ENCODE measurements at regions not wholly inside any gene's neighbourhood (a gene's known extent, or its start where the extent isn't known, plus 50 kb on each side); places are given as distances from the start of the nearest gene placed in this dataset.

GRCh38 chr16:22677024-22677830 lies 136.7 kb upstream of the HS3ST2 start:
- Mint-ChIP-seq H3K4me3 (no peak overlapping the region), H3K36me3 (ENCODE audit: insufficient read depth) (no peaks in the 10 kb centered on the region), H3K4me1 (no peaks in the 10 kb centered on the region), H3K27me3 (peaks cover 8% of the 10 kb centered on the region), H3K27ac (ENCODE audit: low read depth) (no peak overlapping the region), H3K9me3 (no peaks in the 10 kb centered on the region)
- DNase-seq (ENCODE audit: low spot score in 2 of 2) = no peak
- ATAC-seq (replicated peaks; ENCODE audit: extremely low read depth, poor library complexity, severe bottlenecking) = no peak

GRCh38 chr16:22678311-22678710 lies 135.7 kb upstream of the HS3ST2 start:
- no peak overlapping the region for H3K27ac Mint-ChIP-seq (ENCODE audit: low read depth)
- no peaks in the 10 kb centered on the region for H3K36me3 Mint-ChIP-seq (ENCODE audit: insufficient read depth)
- no peaks in the 10 kb centered on the region for H3K4me1 Mint-ChIP-seq
- H3K27me3 Mint-ChIP-seq = peaks cover 15% of the 10 kb centered on the region
- ATAC-seq (replicated peaks; ENCODE audit: extremely low read depth, poor library complexity, severe bottlenecking) (no peak), DNase-seq (ENCODE audit: low spot score in 2 of 2) (no peak)
- no peaks in the 10 kb centered on the region for H3K9me3 Mint-ChIP-seq
- H3K4me3 Mint-ChIP-seq = no peak overlapping the region

GRCh38 chr16:22681554-22682291 lies 132.2 kb upstream of the HS3ST2 start:
- DNase-seq (ENCODE audit: low spot score in 2 of 2) (no peak), ATAC-seq (replicated peaks; ENCODE audit: extremely low read depth, poor library complexity, severe bottlenecking) (no peak)
- H3K9me3 Mint-ChIP-seq = no peaks in the 10 kb centered on the region
- H3K27me3 Mint-ChIP-seq = peaks cover 15% of the 10 kb centered on the region
- no peaks in the 10 kb centered on the region for H3K36me3 Mint-ChIP-seq (ENCODE audit: insufficient read depth)
- H3K27ac Mint-ChIP-seq (ENCODE audit: low read depth) = no peak overlapping the region
- no peak overlapping the region for H3K4me3 Mint-ChIP-seq
- H3K4me1 Mint-ChIP-seq = peaks cover 6% of the 10 kb centered on the region

- ATAC-seq (replicated peaks; ENCODE audit: extremely low read depth, poor library complexity, severe bottlenecking) (no peak), DNase-seq (ENCODE audit: low spot score in 2 of 2) (no peak)
- Mint-ChIP-seq H3K4me1 (peaks cover 6% of the 10 kb centered on the region), H3K27me3 (peaks cover 15% of the 10 kb centered on the region), H3K9me3 (no peaks in the 10 kb centered on the region), H3K36me3 (ENCODE audit: insufficient read depth) (no peaks in the 10 kb centered on the region), H3K27ac (ENCODE audit: low read depth) (no peak overlapping the region), H3K4me3 (no peak overlapping the region)
Measured at GRCh38 chr16:22683258-22683657, 130.7 kb upstream of the HS3ST2 start.

GRCh38 chr16:22683730-22684573 lies 130.0 kb upstream of the HS3ST2 start:
- DNase-seq (ENCODE audit: low spot score in 2 of 2) = no peak
- H3K27me3 Mint-ChIP-seq = peaks cover 15% of the 10 kb centered on the region
- ATAC-seq (replicated peaks; ENCODE audit: extremely low read depth, poor library complexity, severe bottlenecking) = no peak
- no peak overlapping the region for H3K27ac Mint-ChIP-seq (ENCODE audit: low read depth)
- no peak overlapping the region for H3K4me3 Mint-ChIP-seq
- H3K36me3 Mint-ChIP-seq (ENCODE audit: insufficient read depth) = no peaks in the 10 kb centered on the region
- H3K4me1 Mint-ChIP-seq = peaks cover 6% of the 10 kb centered on the region
- H3K9me3 Mint-ChIP-seq = no peaks in the 10 kb centered on the region

GRCh38 chr16:22684574-22685458 lies 129.1 kb upstream of the HS3ST2 start:
- no peak overlapping the region for H3K4me3 Mint-ChIP-seq
- H3K27ac Mint-ChIP-seq (ENCODE audit: low read depth) = no peak overlapping the region
- H3K9me3 Mint-ChIP-seq = no peaks in the 10 kb centered on the region
- ATAC-seq (replicated peaks; ENCODE audit: extremely low read depth, poor library complexity, severe bottlenecking) (no peak), DNase-seq (ENCODE audit: low spot score in 2 of 2) (no peak)
- peaks cover 15% of the 10 kb centered on the region for H3K27me3 Mint-ChIP-seq
- H3K4me1 Mint-ChIP-seq = peaks cover 6% of the 10 kb centered on the region
- H3K36me3 Mint-ChIP-seq (ENCODE audit: insufficient read depth) = no peaks in the 10 kb centered on the region

- ATAC-seq (replicated peaks; ENCODE audit: extremely low read depth, poor library complexity, severe bottlenecking) (no peak), DNase-seq (ENCODE audit: low spot score in 2 of 2) (no peak)
- no peak overlapping the region for H3K4me3 Mint-ChIP-seq
- no peak overlapping the region for H3K27ac Mint-ChIP-seq (ENCODE audit: low read depth)
- H3K27me3 Mint-ChIP-seq = peaks cover 15% of the 10 kb centered on the region
- H3K9me3 Mint-ChIP-seq = no peaks in the 10 kb centered on the region
- peaks cover 6% of the 10 kb centered on the region for H3K4me1 Mint-ChIP-seq
- H3K36me3 Mint-ChIP-seq (ENCODE audit: insufficient read depth) = no peaks in the 10 kb centered on the region
Measured at GRCh38 chr16:22685459-22685830, 128.5 kb upstream of the HS3ST2 start.

- Mint-ChIP-seq H3K36me3 (ENCODE audit: insufficient read depth) (no peaks in the 10 kb centered on the region), H3K4me3 (no peak overlapping the region), H3K9me3 (no peaks in the 10 kb centered on the region), H3K27me3 (peaks cover 7% of the 10 kb centered on the region), H3K4me1 (peaks cover 6% of the 10 kb centered on the region), H3K27ac (ENCODE audit: low read depth) (no peak overlapping the region)
- no peak for DNase-seq (ENCODE audit: low spot score in 2 of 2)
- no peak for ATAC-seq (replicated peaks; ENCODE audit: extremely low read depth, poor library complexity, severe bottlenecking)
Measured at GRCh38 chr16:22687031-22687530, 126.9 kb upstream of the HS3ST2 start.

GRCh38 chr16:22688463-22688862 lies 125.5 kb upstream of the HS3ST2 start:
- Mint-ChIP-seq H3K27me3 (no peaks in the 10 kb centered on the region), H3K36me3 (ENCODE audit: insufficient read depth) (no peaks in the 10 kb centered on the region), H3K9me3 (no peaks in the 10 kb centered on the region), H3K4me1 (peaks cover 6% of the 10 kb centered on the region), H3K27ac (ENCODE audit: low read depth) (no peak overlapping the region), H3K4me3 (no peak overlapping the region)
- DNase-seq (ENCODE audit: low spot score in 2 of 2) (no peak), ATAC-seq (replicated peaks; ENCODE audit: extremely low read depth, poor library complexity, severe bottlenecking) (no peak)

- H3K4me3 Mint-ChIP-seq = no peak overlapping the region
- peaks cover 6% of the 10 kb centered on the region for H3K4me1 Mint-ChIP-seq
- ATAC-seq (replicated peaks; ENCODE audit: extremely low read depth, poor library complexity, severe bottlenecking) = no peak
- no peaks in the 10 kb centered on the region for H3K9me3 Mint-ChIP-seq
- H3K36me3 Mint-ChIP-seq (ENCODE audit: insufficient read depth) = no peaks in the 10 kb centered on the region
- no peaks in the 10 kb centered on the region for H3K27me3 Mint-ChIP-seq
- H3K27ac Mint-ChIP-seq (ENCODE audit: low read depth) = no peak overlapping the region
- no peak for DNase-seq (ENCODE audit: low spot score in 2 of 2)
Measured at GRCh38 chr16:22688930-22689329, 125.0 kb upstream of the HS3ST2 start.

GRCh38 chr16:22691335-22691734 lies 122.6 kb upstream of the HS3ST2 start:
- DNase-seq (ENCODE audit: low spot score in 2 of 2) (no peak), ATAC-seq (replicated peaks; ENCODE audit: extremely low read depth, poor library complexity, severe bottlenecking) (no peak)
- Mint-ChIP-seq H3K27ac (ENCODE audit: low read depth) (no peak overlapping the region), H3K36me3 (ENCODE audit: insufficient read depth) (no peaks in the 10 kb centered on the region), H3K27me3 (no peaks in the 10 kb centered on the region), H3K9me3 (no peaks in the 10 kb centered on the region), H3K4me1 (no peaks in the 10 kb centered on the region), H3K4me3 (no peak overlapping the region)

- no peak for DNase-seq (ENCODE audit: low spot score in 2 of 2)
Measured at GRCh38 chr16:22692034-22692433, 121.9 kb upstream of the HS3ST2 start.

More at GRCh38 chr16:22692034-22692433, 121.9 kb upstream of the HS3ST2 start:
- Mint-ChIP-seq H3K4me3 (no peak overlapping the region), H3K27ac (ENCODE audit: low read depth) (no peak overlapping the region), H3K27me3 (no peaks in the 10 kb centered on the region), H3K4me1 (no peaks in the 10 kb centered on the region), H3K36me3 (ENCODE audit: insufficient read depth) (no peaks in the 10 kb centered on the region), H3K9me3 (no peaks in the 10 kb centered on the region)
- no peak for ATAC-seq (replicated peaks; ENCODE audit: extremely low read depth, poor library complexity, severe bottlenecking)
